OCI-LY3 (cell line): ENCODE measurements at regions not wholly inside any gene's neighbourhood (a gene's known extent, or its start where the extent isn't known, plus 50 kb on each side); places are given as distances from the start of the nearest gene placed in this dataset.

Experiments
- H2AFZ ChIP-seq: fragments of 200-600, 300-600 bp; shearing (Covaris generic); 2 replicates; pipeline ENCODE4 v1.6.0; 2014; ENCODE audit warnings: antibody characterized with exemption, low read depth, low read length
- H3K27ac ChIP-seq: fragments of 200-600, 300-600 bp; sonication (generic); 2 replicates; pipeline ENCODE4 v1.5.1; 2014; ENCODE audit warnings: mild to moderate bottlenecking, low read length, moderate library complexity, mixed read lengths
- H3K27me3 ChIP-seq: fragments of 200-600, 300-600 bp; sonication (generic); 2 replicates; pipeline ENCODE4 v1.6.1; 2014; ENCODE audit warnings: low read depth, low read length, mixed read lengths
- H3K36me3 ChIP-seq: fragments of 200-600, 300-600 bp; sonication (generic); replicated peaks from 2 replicates; pipeline ENCODE3; 2014; ENCODE audit warnings: low read depth, low read length, mixed read lengths
- H3K4me1 ChIP-seq: fragments of 300-600, 200-600 bp; sonication (generic); 2 replicates; pipeline ENCODE4 v1.6.1; 2014; ENCODE audit warnings: low read length, mixed read lengths
- H3K4me2 ChIP-seq: fragments of 200-600, 300-600 bp; sonication (generic); 2 replicates; pipeline ENCODE4 v1.6.1; 2014; ENCODE audit warnings: low read length, mixed read lengths
- H3K4me3 ChIP-seq: fragments of 300-600, 200-600 bp; sonication (generic); 2 replicates; pipeline ENCODE4 v1.5.1; 2014; ENCODE audit warnings: antibody characterized with exemption, mild to moderate bottlenecking, low read length, moderate library complexity
- H3K79me2 ChIP-seq: fragments of 300-600, 200-600 bp; shearing (Covaris generic); 2 replicates; pipeline ENCODE4 v1.6.1; 2014; ENCODE audit warnings: mild to moderate bottlenecking, low read length, mixed read lengths
- H3K9ac ChIP-seq: fragments of 300-600, 200-600 bp; shearing (Covaris generic); 2 replicates; pipeline ENCODE4 v1.6.0; 2014; ENCODE audit warnings: mild to moderate bottlenecking, low read length, moderate library complexity
- H3K9me3 ChIP-seq: fragments of 200-600, 300-600 bp; shearing (Covaris generic); 2 replicates; pipeline ENCODE4 v1.6.1; 2014; ENCODE audit warnings: low read length, mixed read lengths; ENCODE audit not compliant: insufficient read depth
- H4K20me1 ChIP-seq: fragments of 200-600, 300-600 bp; sonication (generic); 2 replicates; pipeline ENCODE4 v1.6.1; 2016; ENCODE audit warnings: low read length, mixed read lengths; ENCODE audit not compliant: insufficient read depth
- CTCF ChIP-seq: fragments of 200-600, 300-600 bp; sonication (generic); IDR thresholded peaks from 2 replicates; pipeline ENCODE4 v1.5.1; 2014; ENCODE audit warnings: antibody characterized with exemption, low read length, low read depth
- EZH2phosphoT487 ChIP-seq: fragments of 200-600 bp; shearing (Covaris generic); IDR thresholded peaks from 2 replicates; pipeline ENCODE4 v1.6.1; 2018; ENCODE audit warnings: antibody characterized with exemption, mixed run types, low read depth

- H4K20me1 ChIP-seq: no peaks in the 10 kb centered on the region
- no peak overlapping the region for H3K27ac ChIP-seq
- no peaks in the 10 kb centered on the region for H3K27me3 ChIP-seq
- no peak overlapping the region for H3K9ac ChIP-seq
- TF ChIP-seq EZH2phosphoT487: no peak
- no peak for TF ChIP-seq CTCF
- no peak overlapping the region for H3K4me2 ChIP-seq
- H2AFZ ChIP-seq: no peak overlapping the region
- no peaks in the 10 kb centered on the region for H3K79me2 ChIP-seq
- no peak overlapping the region for H3K4me3 ChIP-seq
- H3K4me1 ChIP-seq: no peaks in the 10 kb centered on the region
- no peaks in the 10 kb centered on the region for H3K36me3 ChIP-seq
- H3K9me3 ChIP-seq: no peaks in the 10 kb centered on the region
Observed at GRCh38 chr6:9554323-9554722, 860.6 kb downstream of the TFAP2A start.

GRCh38 chr6:9553002-9553401, 861.9 kb downstream of the TFAP2A start:
- H2AFZ ChIP-seq: no peak overlapping the region
- no peaks in the 10 kb centered on the region for H3K9me3 ChIP-seq
- no peaks in the 10 kb centered on the region for H3K27me3 ChIP-seq
- no peaks in the 10 kb centered on the region for H3K36me3 ChIP-seq
- no peak overlapping the region for H3K4me3 ChIP-seq
- H3K4me2 ChIP-seq: no peak overlapping the region
- TF ChIP-seq EZH2phosphoT487 (no peak), CTCF (no peak)
- H3K79me2 ChIP-seq: no peaks in the 10 kb centered on the region
- no peak overlapping the region for H3K9ac ChIP-seq
- H3K4me1 ChIP-seq: no peaks in the 10 kb centered on the region
- no peak overlapping the region for H3K27ac ChIP-seq
- no peaks in the 10 kb centered on the region for H4K20me1 ChIP-seq

- no peak overlapping the region for H2AFZ ChIP-seq
- no peaks in the 10 kb centered on the region for H3K36me3 ChIP-seq
- H3K79me2 ChIP-seq: no peaks in the 10 kb centered on the region
- no peak overlapping the region for H3K4me3 ChIP-seq
- H3K27me3 ChIP-seq: no peaks in the 10 kb centered on the region
- H3K4me1 ChIP-seq: no peaks in the 10 kb centered on the region
- H3K4me2 ChIP-seq: no peak overlapping the region
- no peak for TF ChIP-seq EZH2phosphoT487
- no peak overlapping the region for H3K9ac ChIP-seq
- H3K27ac ChIP-seq: no peak overlapping the region
- H4K20me1 ChIP-seq: no peaks in the 10 kb centered on the region
- no peaks in the 10 kb centered on the region for H3K9me3 ChIP-seq
Observed at GRCh38 chr6:9543649-9544048, 871.2 kb downstream of the TFAP2A start.

GRCh38 chr6:9540534-9541126, 874.2 kb downstream of the TFAP2A start:
- Histone ChIP-seq H3K79me2 (no peaks in the 10 kb centered on the region), H3K9me3 (no peaks in the 10 kb centered on the region), H3K4me1 (no peaks in the 10 kb centered on the region), H2AFZ (no peak overlapping the region), H3K4me2 (no peak overlapping the region), H3K36me3 (no peaks in the 10 kb centered on the region), H3K4me3 (no peak overlapping the region), H4K20me1 (no peaks in the 10 kb centered on the region), H3K27me3 (no peaks in the 10 kb centered on the region), H3K27ac (no peak overlapping the region), H3K9ac (no peak overlapping the region)
- TF ChIP-seq EZH2phosphoT487: no peak
- peak; percentile 62 for TF ChIP-seq CTCF

- H3K79me2 ChIP-seq: no peaks in the 10 kb centered on the region
- TF ChIP-seq CTCF (no peak), EZH2phosphoT487 (no peak)
- H3K27ac ChIP-seq: no peak overlapping the region
- H3K27me3 ChIP-seq: no peaks in the 10 kb centered on the region
- H3K36me3 ChIP-seq: no peaks in the 10 kb centered on the region
- no peaks in the 10 kb centered on the region for H3K9me3 ChIP-seq
- H3K9ac ChIP-seq: no peak overlapping the region
- no peak overlapping the region for H3K4me2 ChIP-seq
- no peak overlapping the region for H2AFZ ChIP-seq
- H3K4me3 ChIP-seq: no peak overlapping the region
- no peaks in the 10 kb centered on the region for H3K4me1 ChIP-seq
- no peaks in the 10 kb centered on the region for H4K20me1 ChIP-seq
Observed at GRCh38 chr6:9540126-9540525, 874.7 kb downstream of the TFAP2A start.
